Gastroesophageal sphincter (tissue), 3 donors: ENCODE measurements at regions not wholly inside any gene's neighbourhood (a gene's known extent, or its start where the extent isn't known, plus 50 kb on each side); places are given as distances from the start of the nearest gene placed in this dataset.

ENCODE experiments used
- CTCF ChIP-seq, 4 experiments: fragments of 200-600 bp in 2 of 4; fragments of 450-650 bp in 2 of 4; sonication (generic) in 1 of 4; IDR thresholded peaks; one replicate each; pipeline ENCODE4 v1.5.1; 2017 to 2019; ENCODE audit warnings: antibody characterized with exemption in 4 of 4, mild to moderate bottlenecking in 2 of 4, moderate library complexity in 2 of 4
- EP300 ChIP-seq: sonication (generic); formaldehyde crosslinking; IDR thresholded peaks from one replicate; pipeline ENCODE4 v1.6.1; 2017; ENCODE audit warnings: antibody characterized with exemption, mild to moderate bottlenecking
- POLR2AphosphoS5 ChIP-seq: sonication (generic); formaldehyde crosslinking; IDR thresholded peaks from one replicate; pipeline ENCODE4 v1.6.1; 2017; ENCODE audit warnings: antibody characterized with exemption

DNA sequence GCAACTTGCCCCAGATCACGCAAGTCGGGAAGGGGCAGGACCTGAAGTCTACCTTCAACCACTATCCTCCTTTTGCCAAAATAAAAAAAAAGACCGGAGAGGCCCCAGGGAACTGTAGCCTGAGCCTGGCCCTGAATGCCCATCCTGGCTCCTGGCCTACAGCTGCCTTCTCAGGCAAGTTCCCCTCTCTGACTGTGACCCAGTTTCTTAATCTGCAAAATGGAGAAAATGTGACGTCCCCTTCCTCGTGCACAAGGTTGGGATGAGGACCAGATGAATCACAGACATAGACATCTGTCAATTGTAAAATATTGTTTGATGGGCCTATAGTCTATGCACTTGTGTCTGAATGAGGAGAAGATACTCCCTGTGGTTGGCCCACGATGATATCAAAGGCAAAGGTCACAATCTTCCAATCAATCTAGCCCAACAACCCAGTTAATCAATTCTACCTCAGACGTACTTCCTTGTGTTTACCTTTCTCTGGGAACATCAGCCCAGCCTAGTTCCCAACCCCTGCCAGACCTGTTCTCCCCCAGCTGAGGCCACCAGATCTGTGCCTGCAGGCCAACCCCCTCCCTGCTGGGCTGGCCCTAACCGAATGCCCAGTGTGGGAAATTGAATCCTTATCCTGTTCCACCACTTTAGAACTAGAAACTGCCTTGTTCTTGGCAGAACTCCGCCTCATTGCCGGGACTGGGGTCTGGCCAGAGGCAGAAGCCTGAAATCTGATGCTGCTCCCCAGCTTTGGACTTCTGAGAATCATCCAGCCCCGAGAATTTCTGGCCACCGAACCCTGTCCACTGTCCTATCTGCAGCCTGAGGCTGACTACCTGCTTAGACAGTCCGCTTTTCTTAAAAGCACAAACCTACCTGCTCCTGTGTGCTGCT is 101.8 kb upstream of the LIPC start:
- no peak for TF ChIP-seq EP300
- no peak for TF ChIP-seq CTCF (IDR thresholded peaks at IDR 0.05)
- no peak for TF ChIP-seq POLR2AphosphoS5
